RPMI7951 (cell line): ENCODE measurements at regions not wholly inside any gene's neighbourhood (a gene's known extent, or its start where the extent isn't known, plus 50 kb on each side); places are given as distances from the start of the nearest gene placed in this dataset.

Experiments
- DNase-seq: peaks from one replicate; pipeline ENCODE4 v3.0.0-alpha.2; 2012; ENCODE audit warnings: low read depth

DNA sequence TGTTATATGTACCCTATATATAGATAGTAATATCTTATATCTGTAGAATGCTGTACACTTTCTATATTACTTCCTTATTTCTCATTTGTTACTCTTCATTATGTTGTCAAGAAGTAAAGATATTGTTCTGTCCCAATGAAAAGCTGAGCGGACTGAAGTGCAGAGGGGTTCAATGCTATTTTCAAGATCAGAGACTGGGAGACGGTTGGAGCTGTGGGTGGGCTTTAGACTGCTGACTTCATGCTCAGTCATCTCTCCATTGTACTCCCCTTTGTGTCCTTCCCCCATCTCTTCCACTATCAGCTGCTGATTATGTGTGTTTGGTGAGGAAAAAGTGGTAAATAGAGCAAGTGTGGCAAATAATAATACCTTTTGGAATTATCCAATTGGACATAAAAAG lies 532.3 kb upstream of the ZNF608 start:
- no peak for DNase-seq

DNA sequence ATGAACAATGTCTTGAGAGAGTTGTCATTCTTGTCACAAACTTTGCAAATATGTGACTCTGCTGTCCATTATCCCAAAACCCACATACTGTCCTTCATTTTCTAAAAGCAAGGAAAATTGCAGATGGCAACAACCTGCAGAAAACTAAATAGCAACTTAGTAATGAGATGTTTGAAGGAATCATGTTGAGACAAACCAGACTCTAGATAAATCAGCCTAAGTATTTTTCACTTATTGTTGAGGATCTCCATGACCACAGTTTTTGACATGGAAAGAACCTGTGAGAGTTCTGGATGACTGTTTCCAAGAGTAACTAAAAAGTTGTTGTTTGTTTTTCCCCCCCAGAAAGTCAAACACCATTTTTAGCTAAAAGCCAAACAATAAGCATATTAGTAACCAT lies 535.2 kb upstream of the ZNF608 start:
- DNase-seq = no peak

DNA sequence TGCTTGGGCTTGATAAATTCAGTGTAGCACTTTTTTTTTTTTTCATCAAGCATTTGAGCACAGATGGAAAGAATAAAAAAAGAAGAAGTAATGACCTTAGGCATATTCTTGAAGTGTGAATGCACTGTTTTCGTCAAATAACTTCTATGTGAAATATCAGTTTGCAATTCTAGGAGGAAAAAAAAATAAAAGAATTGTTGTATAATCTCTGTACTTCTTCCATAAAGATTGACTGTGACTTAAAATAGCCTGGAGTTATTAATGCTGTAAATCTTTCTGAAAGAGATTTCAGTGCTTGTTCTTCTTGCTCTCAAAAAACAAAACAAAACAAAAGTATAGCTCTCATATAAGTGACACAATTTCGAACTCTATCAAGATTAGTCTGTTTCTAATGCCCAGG lies 536.9 kb upstream of the ZNF608 start:
- DNase-seq = no peak

DNA sequence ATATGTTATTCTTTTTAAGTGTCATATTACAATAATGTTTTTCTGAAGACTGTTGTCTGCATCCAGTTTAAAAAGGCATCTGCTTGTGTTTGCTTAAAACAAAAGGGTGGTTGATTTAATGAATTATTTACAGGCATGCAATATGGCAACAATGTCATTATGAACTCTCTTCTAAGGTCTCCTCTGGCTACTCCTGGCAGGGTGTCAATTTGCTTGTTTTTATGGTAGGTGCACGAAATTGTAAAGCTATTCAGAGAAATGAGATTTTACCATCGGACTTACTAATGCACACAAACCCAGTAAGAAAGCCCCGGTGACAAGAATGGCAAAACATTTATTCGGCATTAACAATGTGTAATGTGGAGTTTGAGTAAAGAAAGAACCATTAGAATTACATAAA lies 539.8 kb upstream of the ZNF608 start:
- DNase-seq = no peak

DNA sequence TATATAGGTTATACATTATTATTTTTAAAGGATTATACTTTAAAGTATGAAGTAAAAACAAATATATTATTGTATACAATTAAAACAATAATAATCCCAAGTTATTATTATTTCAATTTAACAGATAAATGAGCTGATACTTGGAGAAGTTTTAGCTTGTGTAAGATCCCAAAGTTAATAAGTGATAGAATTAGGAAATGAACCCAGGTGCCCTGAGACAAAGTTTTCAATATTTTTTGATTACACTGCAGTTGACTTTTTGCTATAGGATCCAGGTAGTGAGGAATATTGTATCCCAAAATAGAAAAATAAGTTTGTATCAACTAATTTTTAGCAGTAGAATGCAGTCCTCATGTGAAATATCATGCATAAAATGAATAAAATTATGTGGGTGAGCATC lies 543.2 kb upstream of the ZNF608 start:
- no peak for DNase-seq

DNA sequence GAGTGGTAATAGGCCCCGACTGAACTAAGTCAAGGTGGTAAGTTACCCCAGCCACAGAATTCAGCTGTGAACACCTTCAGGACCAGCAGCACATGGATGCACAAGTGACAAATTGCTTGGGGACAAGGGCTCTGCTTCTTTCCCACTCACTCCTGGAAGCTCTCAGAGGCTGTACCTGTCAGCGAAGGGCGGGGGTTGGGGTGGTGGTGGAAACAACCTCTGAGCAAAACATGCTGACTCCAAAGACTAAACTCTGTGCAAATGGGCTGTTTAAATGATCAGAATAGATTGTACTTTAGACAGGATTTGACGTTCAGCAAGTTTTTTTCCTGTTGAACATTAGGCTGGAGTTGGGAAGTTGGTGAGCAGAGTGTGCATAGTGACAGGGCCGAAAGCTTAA lies 544.5 kb upstream of the ZNF608 start:
- no peak for DNase-seq

DNA sequence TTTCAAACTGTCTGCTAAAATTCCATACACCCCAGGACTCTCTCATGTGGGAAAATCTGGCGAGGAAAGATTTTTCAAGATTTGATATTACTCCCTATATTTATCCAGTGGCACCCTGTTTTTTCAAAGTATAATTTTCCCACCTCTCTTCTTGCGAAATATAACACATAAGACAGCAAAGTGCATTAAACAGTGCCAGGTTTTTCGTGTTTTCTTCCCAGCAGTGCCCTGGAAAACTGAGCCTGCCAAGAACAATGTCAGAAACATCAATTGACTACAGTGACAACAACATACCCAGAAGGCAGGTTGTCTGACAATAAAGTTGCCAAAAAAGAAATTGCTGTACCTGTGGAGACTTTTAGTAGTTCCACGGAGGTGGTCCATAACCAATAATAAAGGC lies 545.0 kb upstream of the ZNF608 start:
- DNase-seq = no peak

DNA sequence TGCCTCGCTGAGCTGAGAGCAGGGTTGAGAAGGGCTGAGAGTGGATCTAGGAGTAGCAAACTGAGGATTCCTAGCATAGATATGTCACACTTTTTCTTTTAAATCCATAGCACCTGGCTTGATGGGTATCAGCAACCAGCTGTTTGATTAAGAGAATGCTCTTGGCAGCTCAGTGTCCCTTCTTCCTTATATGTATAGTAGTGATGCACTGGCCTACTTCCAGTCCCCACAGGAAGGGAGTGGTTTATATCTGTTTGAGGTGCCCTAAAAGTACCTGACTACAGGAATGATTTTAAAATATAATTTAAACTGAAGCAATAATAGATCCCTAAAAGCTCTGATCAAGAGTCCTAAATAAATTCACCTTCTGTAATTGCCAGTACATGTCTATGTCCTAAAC lies 546.8 kb upstream of the ZNF608 start:
- no peak for DNase-seq

DNA sequence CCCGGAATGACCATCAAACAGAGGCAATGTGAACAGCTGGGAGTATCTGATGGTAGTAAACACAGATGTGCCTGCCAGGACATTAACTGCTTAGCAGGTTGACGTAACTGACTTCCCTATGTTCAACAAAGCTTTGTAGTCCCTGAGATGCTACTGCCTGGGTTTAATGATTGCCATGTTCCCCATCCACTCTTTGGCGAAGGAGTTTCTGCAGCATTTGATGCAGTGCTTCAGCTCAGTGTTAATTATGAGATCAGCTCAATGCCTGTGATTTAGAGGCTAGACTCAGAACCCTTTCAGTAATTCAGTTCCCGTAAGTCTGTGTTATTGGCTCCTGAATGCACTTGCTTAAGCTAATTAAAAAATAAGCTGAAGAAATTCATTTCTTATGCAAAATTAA lies 547.3 kb upstream of the ZNF608 start:
- no peak for DNase-seq

DNA sequence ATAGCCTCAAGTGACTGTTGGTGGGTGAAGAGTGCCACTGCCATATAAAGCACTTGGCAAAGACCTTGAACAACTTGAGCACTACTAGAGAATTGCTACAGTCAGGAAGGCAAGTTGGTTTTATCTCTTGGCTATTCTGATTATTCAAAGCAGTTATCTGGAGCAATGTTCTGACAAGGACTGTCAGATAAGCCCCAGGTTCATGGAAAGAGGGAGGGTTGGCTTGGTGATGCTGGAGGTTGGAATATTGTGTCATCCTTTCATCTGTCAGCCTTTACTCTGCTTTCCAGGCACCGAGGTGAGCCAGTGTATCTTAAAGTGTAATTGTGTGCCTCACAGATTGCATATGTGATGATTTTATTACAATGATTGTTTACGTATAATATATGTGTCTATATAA lies 548.4 kb upstream of the ZNF608 start:
- DNase-seq = no peak

DNA sequence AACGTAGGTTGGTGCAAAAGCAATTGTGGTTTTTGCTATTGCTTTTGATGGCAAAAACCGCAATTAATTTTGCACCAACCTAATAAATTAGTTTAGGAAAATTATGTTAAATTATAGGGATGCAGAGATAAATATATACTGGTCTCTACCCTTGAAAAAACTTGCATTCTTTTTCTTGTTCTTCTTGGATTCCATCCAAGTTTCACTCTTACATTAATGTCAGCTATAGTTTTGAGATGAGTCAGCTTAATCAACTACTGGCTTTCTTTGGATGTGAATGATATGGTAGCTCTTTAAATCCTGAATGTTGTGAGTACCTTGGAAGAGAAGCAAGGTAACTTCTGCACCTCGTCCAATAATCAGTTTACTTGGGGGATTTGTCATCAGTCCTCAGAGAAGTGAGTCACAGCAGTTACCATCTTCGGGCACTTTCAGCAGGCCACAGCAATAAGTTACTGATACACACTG lies 549.0 kb upstream of the ZNF608 start:
- peak; percentile 24 for DNase-seq

DNA sequence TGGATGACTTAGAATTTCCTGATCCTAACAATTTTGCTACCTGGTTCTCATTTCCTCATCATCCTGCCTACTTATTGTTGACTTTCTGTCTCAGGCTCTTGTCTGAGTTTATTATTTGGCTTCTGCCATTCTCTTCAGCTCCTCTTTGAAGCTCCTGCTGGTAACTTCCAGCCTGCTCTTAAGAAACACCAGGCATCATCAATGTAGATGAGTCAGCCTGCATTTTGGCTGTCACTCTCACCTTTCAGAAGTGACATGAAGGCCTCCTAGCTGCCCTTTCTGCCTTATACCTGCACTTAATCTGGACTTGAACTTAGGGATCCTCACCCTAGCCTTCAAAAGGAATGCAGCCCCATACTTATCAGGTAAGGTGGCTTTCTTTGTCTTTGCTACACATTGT lies 551.8 kb upstream of the ZNF608 start:
- DNase-seq = peak; percentile 11

DNA sequence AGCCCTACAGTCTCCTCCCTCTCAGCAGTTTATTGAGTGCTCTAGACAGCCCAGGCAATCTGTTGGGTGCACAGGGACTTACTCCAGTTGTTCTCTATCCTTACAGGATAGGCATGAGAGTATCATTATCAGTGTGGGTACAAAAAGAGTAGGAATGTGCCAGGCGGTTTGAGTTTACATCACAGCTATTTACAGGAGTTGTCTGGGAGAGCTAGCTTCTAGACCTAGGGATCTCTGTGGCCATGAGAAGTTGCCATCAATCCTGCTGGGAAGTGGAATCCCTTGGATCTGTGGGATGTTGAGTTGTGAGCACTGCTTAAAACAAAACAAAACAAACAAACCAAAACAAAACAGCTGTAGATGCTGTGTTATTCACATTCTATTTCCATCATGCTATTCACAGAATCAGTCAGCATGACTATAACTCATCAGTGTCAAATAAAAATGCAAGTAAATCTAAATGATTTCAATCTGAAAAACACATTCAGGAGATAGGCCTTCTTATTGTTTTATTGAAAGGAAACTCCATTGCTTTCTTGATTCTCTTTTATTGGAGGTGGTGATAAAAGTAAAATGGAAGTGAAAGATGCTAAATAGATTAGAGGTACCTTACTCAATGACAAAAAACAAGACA lies 552.4 kb upstream of the ZNF608 start:
- peak; percentile 13 for DNase-seq

DNA sequence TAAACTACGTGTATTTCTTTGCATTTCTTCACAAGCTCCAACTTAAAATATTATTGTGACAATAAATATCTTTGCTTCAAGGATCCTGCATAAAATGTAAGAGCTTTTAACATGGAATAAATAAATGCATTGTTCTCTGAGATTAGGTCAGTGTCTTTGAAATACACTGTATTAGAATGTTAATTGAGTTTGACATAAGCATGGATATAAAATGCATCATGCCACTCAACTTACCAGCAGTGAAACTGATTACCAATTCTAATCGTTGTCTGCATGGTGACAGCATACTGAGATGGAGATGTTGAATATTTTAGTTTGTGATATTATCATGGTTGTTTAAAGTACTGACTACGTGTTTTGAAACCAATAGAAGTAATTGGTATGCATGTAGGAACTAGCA lies 555.3 kb upstream of the ZNF608 start:
- no peak for DNase-seq

DNA sequence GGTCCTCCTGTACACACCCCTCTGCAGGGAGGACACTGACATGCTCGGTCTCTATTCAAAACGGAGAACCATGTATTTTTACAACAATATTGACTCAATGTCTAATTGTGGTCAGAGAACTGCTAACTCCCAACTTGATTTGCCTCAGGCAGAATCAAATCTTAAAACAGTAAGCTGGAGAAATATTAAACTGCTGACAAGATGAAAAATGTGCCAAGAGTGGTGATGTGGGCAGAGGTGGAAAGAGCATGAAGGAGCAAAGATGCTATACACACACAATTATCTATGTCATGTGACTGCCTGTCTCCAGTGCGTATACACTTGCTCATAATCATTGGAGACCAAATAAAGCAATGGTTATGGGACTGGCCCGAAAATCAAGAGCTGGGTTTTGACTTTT lies 556.1 kb upstream of the ZNF608 start:
- DNase-seq = peak; percentile 71

DNA sequence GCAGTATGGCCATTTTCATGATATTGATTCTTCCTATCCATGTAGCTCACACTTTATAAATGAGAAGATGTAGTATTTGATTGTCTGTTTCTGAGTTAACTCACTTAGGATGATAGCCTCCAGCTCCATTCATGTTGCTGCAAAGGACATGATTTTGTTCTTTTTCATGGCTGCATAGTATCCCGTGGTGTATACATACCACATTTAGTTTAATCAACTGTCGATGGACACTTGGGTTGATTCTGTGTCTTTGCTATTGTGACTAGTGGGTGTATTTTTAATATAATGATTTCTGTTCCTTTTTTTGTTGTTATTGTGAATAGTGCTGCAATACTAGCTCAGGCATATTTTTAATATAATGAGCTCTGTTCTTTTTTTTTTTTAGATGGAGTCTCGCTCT lies 560.3 kb upstream of the ZNF608 start:
- no peak for DNase-seq

DNA sequence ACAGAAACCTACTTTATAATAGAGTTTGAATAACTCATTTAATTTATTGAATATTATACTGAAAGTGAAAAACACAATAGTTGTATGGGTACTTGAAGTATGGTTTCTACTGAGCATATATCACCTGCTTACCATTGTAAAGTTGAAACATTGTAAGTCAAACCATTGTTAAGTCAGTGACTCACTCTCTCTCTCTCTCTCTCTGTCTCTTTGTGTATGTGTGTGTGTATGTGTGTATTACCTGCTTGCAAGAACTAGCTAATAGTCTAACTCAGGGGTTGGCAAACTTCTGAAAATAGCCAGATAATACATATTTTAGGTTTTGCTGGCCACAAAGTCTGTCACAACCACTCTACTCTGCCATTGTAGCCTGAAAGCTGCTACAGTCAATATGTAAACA lies 564.3 kb upstream of the ZNF608 start:
- DNase-seq = peak; percentile 15

DNA sequence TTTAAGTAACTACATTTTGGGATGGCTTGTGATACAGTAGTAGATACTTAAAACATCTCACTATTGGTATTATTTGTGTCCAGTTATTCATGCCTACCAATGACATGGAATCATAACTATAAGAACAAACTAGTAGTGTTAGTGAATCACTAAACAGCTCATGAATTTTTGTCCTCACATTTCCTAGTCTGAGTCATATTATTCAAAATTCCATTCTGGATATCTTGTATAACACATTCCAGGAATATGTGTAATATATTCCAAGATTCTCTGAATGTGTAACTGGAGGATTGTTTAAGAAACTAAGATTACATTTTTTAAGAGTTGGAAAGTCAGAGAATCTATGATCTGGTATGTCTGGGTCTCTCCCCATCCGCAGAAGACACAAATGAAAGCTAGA lies 565.3 kb upstream of the ZNF608 start:
- peak; percentile 67 for DNase-seq

DNA sequence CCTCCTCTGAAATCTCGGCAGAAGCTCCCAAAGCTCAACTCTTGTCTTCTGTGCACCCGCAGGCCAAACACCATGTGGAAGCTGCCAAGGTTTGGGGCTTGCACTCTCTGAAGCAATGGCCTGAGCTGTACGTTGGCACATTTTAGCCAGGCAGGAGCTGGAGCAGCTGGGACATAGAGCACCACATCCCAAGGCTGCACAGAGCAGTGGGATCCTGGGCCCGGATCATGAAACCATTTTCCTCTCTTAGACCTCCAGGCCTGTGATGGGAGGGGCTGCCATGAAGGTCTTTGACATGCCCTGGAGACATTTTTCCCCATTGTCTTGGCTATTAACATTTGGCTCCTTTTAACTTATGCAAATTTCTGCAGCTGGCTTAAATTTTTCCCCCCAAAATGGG lies 567.1 kb upstream of the ZNF608 start:
- no peak for DNase-seq

DNA sequence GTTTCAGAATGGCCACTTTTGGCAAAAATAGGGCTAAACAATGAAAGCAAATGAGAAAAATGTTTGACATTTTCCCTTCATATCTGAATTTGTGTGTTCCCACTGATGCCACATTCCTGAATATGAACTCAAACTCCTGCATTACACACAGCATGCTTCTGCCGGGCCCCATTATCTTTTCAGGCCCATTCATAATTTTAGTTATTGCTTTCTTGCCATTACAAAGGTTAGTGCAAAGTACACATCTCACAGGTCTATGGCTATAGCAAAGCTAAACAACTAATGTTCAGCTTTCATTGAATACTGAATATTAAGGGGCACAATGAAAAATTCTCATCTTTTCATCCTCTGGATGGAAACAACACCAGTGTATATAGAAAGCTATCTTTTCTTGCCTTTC lies 568.9 kb upstream of the ZNF608 start:
- no peak for DNase-seq

DNA sequence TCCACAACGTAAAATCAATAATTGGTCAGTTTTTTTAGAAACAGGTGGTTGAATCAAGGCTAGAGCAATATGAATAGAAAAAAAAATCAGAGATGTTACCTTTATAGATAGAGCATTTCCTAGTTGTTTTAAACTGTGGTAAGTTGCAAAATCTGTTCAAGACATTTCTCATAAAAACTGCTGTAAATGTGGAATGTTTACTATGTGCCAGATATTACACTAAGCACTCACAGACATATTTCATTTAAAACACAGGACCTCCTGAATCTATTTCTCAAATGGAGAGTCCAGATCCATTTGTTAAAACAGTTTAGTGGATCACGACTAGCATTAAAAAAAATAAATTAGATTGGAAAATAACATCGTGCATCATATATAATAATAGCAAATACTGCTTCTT lies 570.0 kb upstream of the ZNF608 start:
- DNase-seq = no peak

DNA sequence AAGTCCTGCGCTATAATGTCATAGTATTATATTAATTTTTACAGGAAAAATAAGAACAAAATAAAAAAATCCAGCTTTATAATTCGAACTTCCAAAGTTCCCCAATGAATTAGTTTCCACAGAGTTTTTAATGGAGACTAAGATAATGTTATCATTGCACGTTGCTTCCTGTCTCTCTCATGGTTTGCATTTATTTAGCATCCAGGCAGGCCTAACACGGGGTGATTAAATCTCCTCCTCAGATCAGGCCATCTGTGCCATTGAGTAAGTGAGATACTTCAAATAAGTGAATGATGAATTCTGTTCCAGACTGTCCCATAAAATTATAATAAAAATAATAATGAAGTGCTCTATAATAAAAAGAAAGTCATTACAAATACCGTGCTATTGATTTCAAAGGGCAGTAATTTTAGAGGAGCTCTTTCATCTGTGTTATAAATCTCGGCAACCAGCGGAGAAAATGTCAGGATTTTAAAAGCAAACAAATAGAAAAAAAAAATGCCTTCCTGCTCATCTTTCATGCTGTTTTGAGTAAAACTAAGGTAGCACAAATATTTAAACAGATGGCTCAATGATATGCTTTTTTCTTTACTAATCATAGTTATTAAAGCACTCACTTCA lies 570.6 kb upstream of the ZNF608 start:
- DNase-seq = peak; percentile 11

DNA sequence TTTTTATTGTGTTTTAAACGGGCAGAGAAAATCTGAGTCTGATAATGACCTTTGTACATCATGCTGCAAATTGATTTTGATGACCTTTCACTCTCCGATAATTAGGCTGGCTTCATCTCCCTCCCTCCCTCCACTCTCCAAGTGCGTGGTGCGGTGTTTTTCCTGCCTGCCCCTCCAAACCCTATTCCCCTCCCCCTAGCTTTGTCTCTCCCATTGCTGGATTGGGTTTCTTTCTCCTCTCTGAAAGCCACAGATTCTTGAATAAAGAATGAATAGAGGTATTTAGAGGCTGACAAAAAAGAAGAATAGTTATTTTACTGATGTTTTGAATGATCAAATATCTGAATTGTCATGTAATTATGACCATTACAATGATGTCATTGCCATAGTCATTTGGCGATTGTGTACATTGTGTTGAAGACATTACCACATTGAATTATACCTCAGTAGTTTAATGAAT lies 571.1 kb upstream of the ZNF608 start:
- no peak for DNase-seq

DNA sequence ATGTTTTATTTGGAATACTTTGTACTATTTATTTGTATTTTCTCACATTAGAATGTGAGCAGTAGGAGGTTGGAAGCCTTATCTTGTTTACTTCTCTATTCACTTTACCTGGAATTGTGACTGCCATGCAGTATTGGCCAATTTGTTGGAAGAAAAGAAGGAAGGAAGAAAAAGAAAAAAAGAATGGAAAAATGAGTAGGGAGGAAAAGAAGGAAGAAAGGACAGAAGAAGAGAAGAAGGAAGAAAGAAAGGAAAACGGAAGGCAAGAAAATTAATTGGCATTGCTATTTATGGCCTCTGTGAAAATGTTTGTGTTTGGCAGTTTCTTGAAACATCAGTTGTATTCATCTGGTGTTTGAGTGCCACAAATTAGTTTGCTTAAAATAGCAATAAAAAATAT lies 575.2 kb upstream of the ZNF608 start:
- DNase-seq = no peak
